Ovary (tissue), 7 donors: ENCODE measurements at regions not wholly inside any gene's neighbourhood (a gene's known extent, or its start where the extent isn't known, plus 50 kb on each side); places are given as distances from the start of the nearest gene placed in this dataset.

ENCODE experiments used
- DNase-seq, 5 donors: peaks; one replicate each; pipeline ENCODE4 v3.0.0-alpha.2; 2019 to 2020
- H3K27ac ChIP-seq, 2 donors: fragments of 200-600 bp; one replicate each; pipeline versions ENCODE4 v1.5.1 to v1.8.0; 2019 to 2022
- H3K27me3 ChIP-seq: fragments of 200-600 bp; one replicate; pipeline ENCODE4 v1.8.0; 2022
- H3K36me3 ChIP-seq: fragments of 200-600 bp; sonication (generic); one replicate; pipeline ENCODE4 v1.5.1; 2019
- H3K4me1 ChIP-seq: one replicate; pipeline ENCODE4 v1.8.1; 2013; ENCODE audit warnings: mild to moderate bottlenecking, moderate library complexity; ENCODE audit not compliant: insufficient read depth
- H3K4me3 ChIP-seq: fragments of 200-600 bp; sonication (generic); one replicate; pipeline ENCODE4 v1.5.1; 2017
- H3K9me3 ChIP-seq, 2 donors: fragments of 200-600 bp in 1 of 2; sonication (generic) in 1 of 2; one replicate each; pipeline versions ENCODE4 v1.5.1 to v1.8.1; 2013 to 2019; ENCODE audit warnings: mild to moderate bottlenecking in 1 of 2, moderate library complexity in 1 of 2
- EP300 ChIP-seq: sonication (generic); formaldehyde crosslinking; IDR thresholded peaks from one replicate; pipeline ENCODE4 v1.6.1; 2017; ENCODE audit warnings: antibody characterized with exemption
- POLR2A ChIP-seq: fragments of 450-650 bp; IDR thresholded peaks from one replicate; pipeline ENCODE4 v1.6.1; 2017; ENCODE audit warnings: antibody characterized with exemption, mild to moderate bottlenecking, moderate library complexity
- WGBS, 3 donors: extraction: QIAGEN DNeasy Blood & Tissue Kit in 1 of 3; methylation state at CpG; one replicate each; pipeline versions ENCODE4 v1.1.5 to v1.1.7; 2013 to 2017; 5-methylcytosine and 5-hydroxymethylcytosine counted together
- intact Hi-C, 4 donors: fragments of 100-400 bp; cut with DNase I; formaldehyde crosslinking; loops; one replicate each; pipeline versions ENCODE4 v1.11.0 to v1.15.1; 2022 to 2023
- TF ChIP-seq, protein P1 (sequence below), 3 donors: fragments of 450-650 bp in 2 of 3; fragments of 200-600 bp in 1 of 3; IDR thresholded peaks; one replicate each; pipeline versions ENCODE4 v1.5.1 to v1.8.0; 2016 to 2022; ENCODE audit warnings: antibody characterized with exemption in 3 of 3, mild to moderate bottlenecking in 1 of 3
- donor health status: DM: no; HTN: no; CAD: no; lungs with moderate emphysema.
- donor health status: DM: no; HTN: no; CAD: no.
- donor health status: Bipolar disorder and iron deficiency.
- donor health status: DM: no; HTN: no; CAD: no.
- donor health status: DM: yes; HTN: yes; CAD: no.

DNA sequence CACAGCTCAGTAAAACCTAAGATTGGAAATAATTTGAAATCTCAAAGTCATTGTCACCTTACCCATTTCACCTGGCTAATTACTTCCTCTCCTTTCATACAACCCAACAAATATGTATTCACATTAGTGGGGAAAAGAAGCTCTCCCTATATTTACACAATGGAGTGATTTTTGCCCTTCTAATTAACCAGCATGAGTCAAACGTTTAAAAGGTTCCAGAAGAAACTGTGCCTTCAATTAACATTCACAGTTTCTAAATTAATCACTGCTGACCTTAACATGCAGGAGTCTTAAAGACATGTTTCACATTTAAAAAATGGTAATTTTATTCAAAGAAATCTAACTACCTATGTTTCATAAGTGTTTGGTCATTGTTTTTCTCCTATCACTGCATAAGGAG lies 254.6 kb downstream of the CBLL2 start:
- Histone ChIP-seq H3K27me3 (no peaks in the 10 kb centered on the region), H3K27ac (no peak overlapping the region), H3K36me3 (no peaks in the 10 kb centered on the region), H3K4me3 (no peak overlapping the region), H3K4me1 (no peaks in the 10 kb centered on the region), H3K9me3 (no peaks in the 10 kb centered on the region)
- WGBS, 3 donors: 19 to 35% (median 24%) methylated on average over 1 of the region's 1 CpG
- TF ChIP-seq, protein P1, sequence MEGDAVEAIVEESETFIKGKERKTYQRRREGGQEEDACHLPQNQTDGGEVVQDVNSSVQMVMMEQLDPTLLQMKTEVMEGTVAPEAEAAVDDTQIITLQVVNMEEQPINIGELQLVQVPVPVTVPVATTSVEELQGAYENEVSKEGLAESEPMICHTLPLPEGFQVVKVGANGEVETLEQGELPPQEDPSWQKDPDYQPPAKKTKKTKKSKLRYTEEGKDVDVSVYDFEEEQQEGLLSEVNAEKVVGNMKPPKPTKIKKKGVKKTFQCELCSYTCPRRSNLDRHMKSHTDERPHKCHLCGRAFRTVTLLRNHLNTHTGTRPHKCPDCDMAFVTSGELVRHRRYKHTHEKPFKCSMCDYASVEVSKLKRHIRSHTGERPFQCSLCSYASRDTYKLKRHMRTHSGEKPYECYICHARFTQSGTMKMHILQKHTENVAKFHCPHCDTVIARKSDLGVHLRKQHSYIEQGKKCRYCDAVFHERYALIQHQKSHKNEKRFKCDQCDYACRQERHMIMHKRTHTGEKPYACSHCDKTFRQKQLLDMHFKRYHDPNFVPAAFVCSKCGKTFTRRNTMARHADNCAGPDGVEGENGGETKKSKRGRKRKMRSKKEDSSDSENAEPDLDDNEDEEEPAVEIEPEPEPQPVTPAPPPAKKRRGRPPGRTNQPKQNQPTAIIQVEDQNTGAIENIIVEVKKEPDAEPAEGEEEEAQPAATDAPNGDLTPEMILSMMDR (IDR thresholded peaks at IDR 0.05): no peak
- no peak for TF ChIP-seq POLR2A
- intact Hi-C loops: no loop called here
- DNase-seq: no peak

DNA sequence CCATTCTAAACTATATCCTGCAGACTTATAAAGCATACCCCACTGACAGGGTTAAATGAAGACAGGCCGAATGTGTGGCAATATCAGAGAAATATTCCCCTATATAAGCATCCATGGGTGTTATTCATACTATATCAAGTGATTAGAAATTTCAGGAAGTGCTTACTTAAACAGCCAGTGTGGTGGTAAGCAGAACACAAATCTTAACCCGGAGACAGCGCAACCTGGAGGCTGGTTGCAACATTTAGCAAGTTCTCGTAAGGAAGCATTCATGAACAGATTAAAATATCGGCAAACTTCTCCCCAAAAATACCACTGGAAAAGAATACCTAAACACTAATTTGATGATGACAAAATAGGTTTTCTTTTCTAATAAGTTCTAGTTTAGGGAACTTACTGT lies 261.2 kb downstream of the CBLL2 start:
- Histone ChIP-seq H3K27ac (no peak overlapping the region), H3K36me3 (no peaks in the 10 kb centered on the region), H3K4me3 (no peak overlapping the region), H3K4me1 (no peaks in the 10 kb centered on the region), H3K27me3 (no peaks in the 10 kb centered on the region), H3K9me3 (no peaks in the 10 kb centered on the region)
- intact Hi-C loops: no loop called here
- TF ChIP-seq POLR2A (no peak), EP300 (no peak)
- TF ChIP-seq, protein P1 (IDR thresholded peaks at IDR 0.05): no peak
- DNase-seq: no peak
- WGBS, 3 donors: 70 to 78% (median 76%) methylated on average over 5 of the region's 5 CpGs

DNA sequence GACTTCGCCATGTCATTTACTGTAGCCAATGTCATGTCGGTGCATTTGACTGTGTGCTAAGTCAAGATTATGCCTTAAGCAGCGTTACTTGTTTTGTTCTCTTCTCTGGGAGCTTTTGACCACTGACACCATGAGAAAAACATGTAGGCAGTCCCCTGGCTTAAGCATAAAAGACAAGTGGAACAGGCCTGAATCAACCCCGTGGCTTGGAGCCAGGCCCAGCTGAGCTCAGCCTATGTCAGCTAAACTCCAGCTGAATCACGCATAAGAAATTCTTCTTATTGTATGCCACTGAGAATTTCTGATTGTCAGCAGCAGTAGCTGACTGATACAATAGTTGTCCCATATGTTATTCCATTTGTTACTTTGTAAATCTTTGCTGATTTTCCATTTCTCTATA lies 261.9 kb downstream of the CBLL2 start:
- Histone ChIP-seq H3K36me3 (no peaks in the 10 kb centered on the region), H3K27me3 (no peaks in the 10 kb centered on the region), H3K9me3 (no peaks in the 10 kb centered on the region), H3K27ac (no peak overlapping the region), H3K4me3 (no peak overlapping the region), H3K4me1 (no peaks in the 10 kb centered on the region)
- intact Hi-C loops: no loop called here
- WGBS, 3 donors: 56 to 67% (median 62%) methylated on average over 5 of the region's 5 CpGs
- DNase-seq: no peak
- TF ChIP-seq EP300 (no peak), POLR2A (no peak)
- TF ChIP-seq, protein P1 (IDR thresholded peaks at IDR 0.05): no peak

DNA sequence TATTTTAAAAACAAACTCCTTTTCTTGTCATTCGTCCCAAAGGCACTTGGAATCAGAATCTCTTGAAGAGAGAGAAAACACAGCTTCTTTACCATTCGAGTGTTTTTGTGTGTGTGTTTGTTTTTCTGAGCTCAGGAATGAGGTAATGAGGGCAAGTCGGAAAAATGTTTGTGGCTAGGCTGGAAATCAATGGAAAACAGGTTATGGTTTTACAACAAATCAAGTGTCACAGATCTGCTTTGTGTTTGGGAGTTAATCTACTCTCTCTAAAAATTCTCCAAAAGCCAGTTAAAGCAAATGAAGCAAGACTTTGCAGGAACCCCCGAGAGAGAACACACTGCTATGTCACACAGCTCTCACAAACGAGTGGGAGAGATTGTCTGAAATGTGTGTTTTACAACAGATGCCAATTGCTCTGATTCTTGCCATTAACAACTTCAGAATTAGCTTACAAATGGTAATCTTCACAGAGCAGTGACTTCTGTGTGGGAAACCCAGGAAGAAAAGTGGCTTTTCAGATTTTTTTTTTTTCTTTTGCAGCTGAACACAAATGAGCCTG lies 264.1 kb downstream of the CBLL2 start:
- Histone ChIP-seq H3K4me3 (no peak overlapping the region), H3K27me3 (no peaks in the 10 kb centered on the region), H3K9me3 (no peaks in the 10 kb centered on the region), H3K4me1 (no peaks in the 10 kb centered on the region), H3K27ac (no peak overlapping the region), H3K36me3 (no peaks in the 10 kb centered on the region)
- no peak for DNase-seq
- TF ChIP-seq EP300 (no peak), POLR2A (no peak)
- TF ChIP-seq, protein P1 (IDR thresholded peaks at IDR 0.05): no peak
- intact Hi-C loops: no loop called here
- 16 to 21% (median 17%) methylated on average over 5 of the region's 5 CpGs for WGBS, 3 donors

DNA sequence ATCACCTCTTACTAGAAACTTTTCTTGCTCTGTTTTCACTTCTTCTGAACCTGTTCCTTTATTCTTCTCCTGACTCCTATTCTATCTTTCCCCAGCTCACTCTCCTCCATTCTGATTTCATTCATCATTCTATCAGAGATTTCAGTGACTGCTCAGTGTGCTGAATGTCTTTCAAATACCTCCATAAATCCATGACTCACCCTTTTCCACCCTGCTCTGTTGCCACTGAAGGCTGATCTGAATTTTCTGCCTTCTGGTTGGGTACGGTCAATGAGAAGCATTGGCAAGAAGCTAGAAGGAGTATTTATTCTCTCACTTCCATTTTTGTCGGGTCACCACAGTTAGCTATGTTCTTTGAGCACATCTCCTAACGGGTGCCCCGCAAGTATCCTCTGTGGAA lies 265.9 kb downstream of the CBLL2 start:
- DNase-seq: no peak
- H3K4me1 ChIP-seq: no peaks in the 10 kb centered on the region
- WGBS, 3 donors: 86 to 90% (median 88%) methylated on average over 4 of the region's 4 CpGs
- H3K4me3 ChIP-seq: no peak overlapping the region
- H3K27ac ChIP-seq: no peak overlapping the region
- no peaks in the 10 kb centered on the region for H3K9me3 ChIP-seq
- TF ChIP-seq POLR2A (no peak), EP300 (no peak)
- TF ChIP-seq, protein P1 (IDR thresholded peaks at IDR 0.05): no peak
- H3K27me3 ChIP-seq: no peaks in the 10 kb centered on the region
- intact Hi-C loops: no loop called here
- H3K36me3 ChIP-seq: no peaks in the 10 kb centered on the region
